ENCODE measurements at regions not wholly inside any gene's neighbourhood (a gene's known extent, or its start where the extent isn't known, plus 50 kb on each side); places are given as distances from the start of the nearest gene placed in this dataset.

DNA sequence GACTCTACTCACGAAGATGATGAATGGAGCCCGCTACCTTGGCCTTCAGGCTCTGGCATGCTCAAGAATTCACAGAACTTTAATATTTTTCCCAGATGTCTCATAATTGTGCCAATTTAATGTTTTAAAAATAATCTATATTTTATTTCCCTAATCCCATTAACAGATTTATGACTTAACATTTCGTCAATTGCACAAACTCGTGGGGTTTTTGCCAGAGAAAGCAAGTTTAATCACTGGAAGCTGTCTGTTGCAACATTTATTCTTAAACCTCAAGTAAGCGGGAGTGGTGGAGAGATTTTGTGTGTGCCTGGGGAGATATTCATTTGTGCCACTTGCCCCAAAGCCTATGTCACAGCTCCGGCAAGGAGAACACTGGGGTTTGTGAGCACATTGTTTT is 117.9 kb downstream of the TEX36 start:
- FAIRE-seq, result no peak
- Histone ChIP-seq H3K9ac (replicated peaks; ENCODE audit: extremely low read depth, insufficient read depth, low read length) (no peak overlapping the region), H3K4me2 (ENCODE audit: insufficient read depth, low read length) (no peak overlapping the region), H3K79me2 (ENCODE audit: control insufficient read depth, insufficient read depth, low read length) (no peaks in the 10 kb centered on the region), H3K9me1 (replicated peaks; ENCODE audit: control insufficient read depth, extremely low read depth, insufficient read depth, low read length) (no peaks in the 10 kb centered on the region), H3K36me3 (ENCODE audit: control insufficient read depth in 2 of 2, extremely low read depth in 1 of 2, insufficient read depth in 2 of 2, low read length in 2 of 2) (no peaks in the 10 kb centered on the region), H2AFZ (ENCODE audit: low read depth, low read length) (no peak overlapping the region), H3K27ac (ENCODE audit: insufficient read depth, low read depth, low read length) (no peak overlapping the region), H3K9me3 (replicated peaks; ENCODE audit: control insufficient read depth, insufficient read depth, low read length) (no peaks in the 10 kb centered on the region), H4K20me1 (replicated peaks; ENCODE audit: control insufficient read depth, extremely low read depth, insufficient read depth, low read length) (no peaks in the 10 kb centered on the region), H3K4me3 (replicated peaks in 1 of 3; ENCODE audit: insufficient read depth in 1 of 3, low read depth in 1 of 3, low read length in 3 of 3) (no peak overlapping the region), H3K27me3 (ENCODE audit: control insufficient read depth in 2 of 2, insufficient read depth in 2 of 2, low read length in 2 of 2) (peaks cover 2 to 6% of the 10 kb centered on the region in 2 experiments), H3K4me1 (ENCODE audit: control insufficient read depth, extremely low read depth, insufficient read depth, low read length) (no peaks in the 10 kb centered on the region)
- no TSS peak for BruUV-seq (replicated peaks)
- DNase-seq (ENCODE audit: low read depth, low spot score), result no peak
- intact Hi-C loops (cut with micrococcal nuclease), result no loop called here
- ChIA-PET CTCF (interaction anchor here (1.2 to 1.3 kb wide), 2 partner anchors 12 to 14 kb away, joined by 3 to 4 read pairs; no protein-coding TSS in a partner anchor), POLR2A (no interaction called here)
- TF ChIP-seq EZH2 (IDR thresholded peaks at IDR 0.05; ENCODE audit: borderline replicate concordance, low read depth, low read length, severe bottlenecking), result no peak
- TF ChIP-seq GATA2 (IDR thresholded peaks at IDR 0.05; ENCODE audit: insufficient read depth, insufficient read length, low read depth, low read length), result no peak
- no peak for TF ChIP-seq CTCF (IDR thresholded peaks at IDR 0.05; ENCODE audit: extremely low read depth in 1 of 2, insufficient read depth in 1 of 2, low read depth in 1 of 2, low read length in 2 of 2)
- TF ChIP-seq MAX (IDR thresholded peaks at IDR 0.05; ENCODE audit: insufficient read depth, insufficient read length), result no peak
- TF ChIP-seq POLR2A (IDR thresholded peaks at IDR 0.05; ENCODE audit: low read depth, low read length), result no peak
- no peak for TF ChIP-seq FOS (IDR thresholded peaks at IDR 0.05; ENCODE audit: borderline replicate concordance, insufficient read depth, low read length)
- TF ChIP-seq JUN (IDR thresholded peaks at IDR 0.05; ENCODE audit: borderline replicate concordance, insufficient read depth, insufficient read length, low read depth), result no peak
- TF ChIP-seq MYC (IDR thresholded peaks at IDR 0.05; ENCODE audit: low read depth, low read length), result no peak
- TF ChIP-seq POLR2AphosphoS5 (IDR thresholded peaks at IDR 0.05; ENCODE audit: insufficient read depth, low read depth, low read length), result no peak
- dilution Hi-C loops (cut with MboI; ENCODE audit: extremely low pct_ligation_motif_present, low sequenced_read_pairs), result no loop called here
